ENCODE measurements at regions not wholly inside any gene's neighbourhood (a gene's known extent, or its start where the extent isn't known, plus 50 kb on each side); places are given as distances from the start of the nearest gene placed in this dataset.

GRCh38 chr11:27210531-27210930 lies 152.5 kb downstream of the CCDC34 start:
- no peak for TF ChIP-seq CTCF (IDR thresholded peaks at IDR 0.05)
- TF ChIP-seq POLR2A (IDR thresholded peaks at IDR 0.05) = no peak
